Inflammatory macrophage (primary cell): ENCODE measurements at regions not wholly inside any gene's neighbourhood (a gene's known extent, or its start where the extent isn't known, plus 50 kb on each side); places are given as distances from the start of the nearest gene placed in this dataset.
"Not testable (repeated sequence)": the region's sequence is repeated elsewhere in the genome, so short reads cannot be mapped to it uniquely, and the experiment has no call there.

Source experiments
- DNase-seq, 2 donors: peaks; one replicate each; pipeline ENCODE4 v3.0.0-alpha.2; 2020 to 2022

- DNase-seq = no peak
Measured at GRCh38 chr1:113185463-113186104, 112.6 kb downstream of the LRIG2 start.

- no peak for DNase-seq
Measured at GRCh38 chr1:113190078-113190477, 117.1 kb downstream of the LRIG2 start.

- DNase-seq = no peak
Measured at GRCh38 chr1:113190930-113191329, 117.9 kb downstream of the LRIG2 start.

GRCh38 chr1:113191579-113192076 lies 118.6 kb downstream of the LRIG2 start:
- peak; percentile 3 to 36 for DNase-seq

- peak; percentile 10 to 13 for DNase-seq
Measured at GRCh38 chr1:113192242-113192641, 119.2 kb downstream of the LRIG2 start.

- no peak for DNase-seq
Measured at GRCh38 chr1:113192980-113193379, 120.0 kb downstream of the LRIG2 start.

- no peak for DNase-seq
Measured at GRCh38 chr1:113194846-113195830, 122.1 kb downstream of the LRIG2 start.

- DNase-seq = no peak
Measured at GRCh38 chr1:113197719-113198330, 124.8 kb downstream of the LRIG2 start.

- DNase-seq = no peak
Measured at GRCh38 chr1:113198806-113199205, 125.8 kb downstream of the LRIG2 start.

GRCh38 chr1:113199760-113200455 lies 126.9 kb downstream of the LRIG2 start:
- no peak for DNase-seq

GRCh38 chr1:113201560-113201959 lies 128.6 kb downstream of the LRIG2 start:
- no peak for DNase-seq

GRCh38 chr1:113205980-113206766 lies 133.2 kb downstream of the LRIG2 start:
- DNase-seq = no peak

- DNase-seq = no peak
Measured at GRCh38 chr1:113207019-113207418, 134.0 kb downstream of the LRIG2 start.

- DNase-seq = no peak
Measured at GRCh38 chr1:113207457-113207856, 134.5 kb downstream of the LRIG2 start.

- not testable (repeated sequence) for DNase-seq
Measured at GRCh38 chr1:113208425-113208824, 135.4 kb downstream of the LRIG2 start.

- DNase-seq = no peak
Measured at GRCh38 chr1:113210248-113210647, 137.2 kb downstream of the LRIG2 start.

GRCh38 chr1:113211467-113211866 lies 138.5 kb downstream of the LRIG2 start:
- DNase-seq = no peak

GRCh38 chr1:113215015-113215414 lies 142.0 kb downstream of the LRIG2 start:
- no peak for DNase-seq

- no peak for DNase-seq
Measured at GRCh38 chr1:113216664-113217063, 143.7 kb downstream of the LRIG2 start.

- DNase-seq = no peak
Measured at GRCh38 chr1:113217447-113218208, 144.6 kb downstream of the LRIG2 start.

GRCh38 chr1:113219377-113219776 lies 146.4 kb downstream of the LRIG2 start:
- DNase-seq = no peak
